GM12892 (cell line): ENCODE measurements at regions not wholly inside any gene's neighbourhood (a gene's known extent, or its start where the extent isn't known, plus 50 kb on each side); places are given as distances from the start of the nearest gene placed in this dataset.

ENCODE experiments used
- POLR2A ChIP-seq: IDR thresholded peaks from 2 replicates; pipeline ENCODE4 v1.6.1; 2011; ENCODE audit warnings: low read depth, low read length, control low read depth
- POLR2AphosphoS5 ChIP-seq: IDR thresholded peaks from 2 replicates; pipeline ENCODE4 v1.6.1; 2011; ENCODE audit warnings: low read depth, low read length, control low read depth
- TAF1 ChIP-seq: IDR thresholded peaks from 2 replicates; pipeline ENCODE4 v1.6.1; 2011; ENCODE audit warnings: low read depth, mild to moderate bottlenecking, control low read depth, low read length, borderline replicate concordance

- no peak for TF ChIP-seq POLR2A
- no peak for TF ChIP-seq POLR2AphosphoS5
- no peak for TF ChIP-seq TAF1
Observed at GRCh38 chr16:72704746-72705372, 343.1 kb downstream of the ZFHX3 start.
